MM.1S (cell line): ENCODE measurements at regions not wholly inside any gene's neighbourhood (a gene's known extent, or its start where the extent isn't known, plus 50 kb on each side); places are given as distances from the start of the nearest gene placed in this dataset.

Experiments
- DNase-seq: peaks from one replicate; pipeline ENCODE4 v3.0.0-alpha.2; 2015
- H2AFZ ChIP-seq: fragments of 300-600 bp; sonication (generic); 2 replicates; pipeline ENCODE4 v1.6.0; 2016; ENCODE audit warnings: antibody characterized with exemption, low read length
- H3F3A ChIP-seq: fragments of 300-600 bp; sonication (generic); 2 replicates; pipeline ENCODE4 v1.6.1; 2016; ENCODE audit warnings: mild to moderate bottlenecking, antibody characterized with exemption, low read length, moderate library complexity, mixed read lengths; ENCODE audit not compliant: insufficient read depth
- H3K27ac ChIP-seq: fragments of 300-600 bp; sonication (generic); 2 replicates; pipeline ENCODE4 v1.5.1; 2016; ENCODE audit warnings: mild to moderate bottlenecking, low read length
- H3K27me3 ChIP-seq: fragments of 300-600 bp; sonication (generic); replicated peaks from 2 replicates; pipeline ENCODE4 v1.6.0; 2016; ENCODE audit warnings: low read length; ENCODE audit not compliant: insufficient read depth
- H3K36me3 ChIP-seq: fragments of 300-600 bp; sonication (generic); replicated peaks from 2 replicates; pipeline ENCODE4 v1.6.1; 2016; ENCODE audit warnings: mild to moderate bottlenecking, low read length, mixed read lengths; ENCODE audit not compliant: insufficient read depth
- H3K4me1 ChIP-seq: fragments of 300-600 bp; sonication (generic); 2 replicates; pipeline ENCODE4 v1.6.1; 2016; ENCODE audit warnings: low read length, mixed read lengths
- H3K4me2 ChIP-seq: fragments of 300-600 bp; sonication (generic); 2 replicates; pipeline ENCODE4 v1.6.0; 2016; ENCODE audit warnings: low read depth, low read length
- H3K4me3 ChIP-seq: fragments of 300-600 bp; sonication (generic); 2 replicates; pipeline ENCODE4 v1.5.1; 2016; ENCODE audit warnings: low read length, mixed read lengths
- H3K79me2 ChIP-seq: fragments of 300-600 bp; sonication (generic); 2 replicates; pipeline ENCODE4 v1.6.1; 2016; ENCODE audit warnings: mixed run types, low read length, mixed read lengths
- H3K9ac ChIP-seq: fragments of 300-600 bp; sonication (generic); 2 replicates; pipeline ENCODE4 v1.6.1; 2016; ENCODE audit warnings: low read length, mixed read lengths
- H3K9me2 ChIP-seq: fragments of 300-600 bp; sonication (generic); replicated peaks from 2 replicates; pipeline ENCODE4 v1.6.1; 2016; ENCODE audit warnings: mild to moderate bottlenecking, low read length, mixed read lengths; ENCODE audit not compliant: insufficient read depth
- H3K9me3 ChIP-seq: fragments of 300-600 bp; sonication (generic); replicated peaks from 2 replicates; pipeline ENCODE4 v1.6.1; 2016; ENCODE audit warnings: mild to moderate bottlenecking, low read length, mixed read lengths; ENCODE audit not compliant: insufficient read depth
- H4K20me1 ChIP-seq: fragments of 300-600 bp; sonication (generic); 2 replicates; pipeline ENCODE4 v1.6.1; 2016; ENCODE audit warnings: mild to moderate bottlenecking, low read length, moderate library complexity, mixed read lengths; ENCODE audit not compliant: insufficient read depth
- CTCF ChIP-seq: fragments of 300-600 bp; sonication (generic); IDR thresholded peaks from 2 replicates; pipeline ENCODE4 v1.5.1; 2016; ENCODE audit warnings: antibody characterized with exemption, low read length, mixed read lengths
- EZH2 ChIP-seq: fragments of 300-600 bp; sonication (generic); optimal IDR thresholded peaks from 2 replicates; pipeline ENCODE3; 2017; ENCODE audit warnings: low read depth, mild to moderate bottlenecking, antibody characterized with exemption, low read length, mixed read lengths
- EZH2phosphoT487 ChIP-seq: fragments of 300-600 bp; sonication (generic); IDR thresholded peaks from 2 replicates; pipeline ENCODE4 v1.6.1; 2018; ENCODE audit warnings: antibody characterized with exemption, low read length

- Histone ChIP-seq H3K9ac (no peak overlapping the region), H3K4me2 (no peak overlapping the region), H2AFZ (no peak overlapping the region), H3K79me2 (no peaks in the 10 kb centered on the region), H4K20me1 (no peaks in the 10 kb centered on the region), H3K4me3 (no peak overlapping the region), H3F3A (no peaks in the 10 kb centered on the region), H3K27me3 (no peaks in the 10 kb centered on the region), H3K4me1 (no peaks in the 10 kb centered on the region), H3K27ac (no peak overlapping the region), H3K36me3 (no peaks in the 10 kb centered on the region), H3K9me2 (no peaks in the 10 kb centered on the region), H3K9me3 (no peaks in the 10 kb centered on the region)
- DNase-seq, result no peak
- TF ChIP-seq EZH2phosphoT487, result no peak
- TF ChIP-seq CTCF, result no peak
- no peak for TF ChIP-seq EZH2
Observed at GRCh38 chr4:155073852-155074251, 134.6 kb upstream of the NPY2R start.

GRCh38 chr4:155076256-155076785, 132.1 kb upstream of the NPY2R start:
- no peaks in the 10 kb centered on the region for H3K79me2 ChIP-seq

GRCh38 chr4:155077452-155078229, 130.8 kb upstream of the NPY2R start:
- Histone ChIP-seq H3K36me3 (no peaks in the 10 kb centered on the region), H3K9me3 (no peaks in the 10 kb centered on the region), H3K27me3 (no peaks in the 10 kb centered on the region), H3K4me3 (no peak overlapping the region), H2AFZ (no peak overlapping the region), H3K4me1 (no peaks in the 10 kb centered on the region), H3K9me2 (no peaks in the 10 kb centered on the region), H3F3A (no peaks in the 10 kb centered on the region), H3K4me2 (no peak overlapping the region), H3K9ac (no peak overlapping the region), H3K79me2 (no peaks in the 10 kb centered on the region), H4K20me1 (no peaks in the 10 kb centered on the region), H3K27ac (no peak overlapping the region)
- no peak for TF ChIP-seq EZH2phosphoT487
- no peak for TF ChIP-seq EZH2
- no peak for TF ChIP-seq CTCF
- no peak for DNase-seq

More at GRCh38 chr4:155076256-155076785, 132.1 kb upstream of the NPY2R start:
- Histone ChIP-seq H3K4me3 (no peak overlapping the region), H3K36me3 (no peaks in the 10 kb centered on the region), H3K27me3 (no peaks in the 10 kb centered on the region), H3K9me2 (no peaks in the 10 kb centered on the region), H3K27ac (no peak overlapping the region), H3K4me2 (no peak overlapping the region), H3K4me1 (no peaks in the 10 kb centered on the region), H3F3A (no peaks in the 10 kb centered on the region), H4K20me1 (no peaks in the 10 kb centered on the region), H2AFZ (no peak overlapping the region), H3K9me3 (no peaks in the 10 kb centered on the region), H3K9ac (no peak overlapping the region)
- TF ChIP-seq CTCF (no peak), EZH2phosphoT487 (no peak), EZH2 (no peak)
- DNase-seq, result no peak
